HepG2 (cell line): ENCODE measurements at regions not wholly inside any gene's neighbourhood (a gene's known extent, or its start where the extent isn't known, plus 50 kb on each side); places are given as distances from the start of the nearest gene placed in this dataset.

Experiments
- ARID2 ChIP-seq: sonication (generic); formaldehyde crosslinking; IDR thresholded peaks from 2 replicates; pipeline ENCODE4 v1.8.1; 2022; ENCODE audit warnings: mild to moderate bottlenecking, missing genetic modification reagents, borderline replicate concordance
- FOXA1 ChIP-seq, 2 experiments: fragments of 450-650 bp in 1 of 2; sonication (generic) in 1 of 2; formaldehyde crosslinking in 1 of 2; IDR thresholded peaks; 2 replicates each; pipeline versions ENCODE4 v1.4.0 to v1.6.1; 2016 to 2020; ENCODE audit warnings: missing genetic modification reagents in 1 of 2
- HOXA7 ChIP-seq: sonication (generic); formaldehyde crosslinking; IDR thresholded peaks from 2 replicates; pipeline ENCODE4 v1.8.1; 2022; ENCODE audit warnings: mild to moderate bottlenecking, missing genetic modification reagents, moderate library complexity
- RELA ChIP-seq: sonication (generic); formaldehyde crosslinking; IDR thresholded peaks from 2 replicates; pipeline ENCODE4 v1.4.0; 2020; ENCODE audit warnings: missing genetic modification reagents
- SNRNP70 ChIP-seq: fragments of 200-400 bp; formaldehyde crosslinking; IDR thresholded peaks from 2 replicates; pipeline ENCODE4 v1.6.1; 2017; ENCODE audit warnings: mild to moderate bottlenecking, low read depth, low read length, moderate library complexity
- SOX13 ChIP-seq, 3 experiments: fragments of 450-650 bp in 1 of 3; sonication (generic) in 1 of 3; formaldehyde crosslinking in 1 of 3; IDR thresholded peaks in 2 of 3; conservative IDR thresholded peaks in 1 of 3; 2 replicates each; pipeline versions ENCODE4 v1.5.0 to v1.6.1; 2016 to 2020; ENCODE audit warnings: antibody characterized with exemption in 1 of 3, mild to moderate bottlenecking in 1 of 3, missing compliant biosample characterization in 1 of 3, missing genetic modification reagents in 1 of 3, moderate library complexity in 1 of 3
- SRSF4 ChIP-seq: fragments of 200-400 bp; formaldehyde crosslinking; IDR thresholded peaks from one replicate; pipeline ENCODE4 v1.6.1; 2018; ENCODE audit warnings: mild to moderate bottlenecking, low read depth, low read length, moderate library complexity; ENCODE audit not compliant: poor library complexity, severe bottlenecking
- TBL1XR1 ChIP-seq: fragments of 150-350 bp; IDR thresholded peaks from 2 replicates; pipeline ENCODE4 v1.6.1; 2014; ENCODE audit warnings: borderline replicate concordance, low read length; ENCODE audit not compliant: partially characterized antibody
- ZNF12 ChIP-seq: sonication (generic); formaldehyde crosslinking; IDR thresholded peaks from 2 replicates; pipeline ENCODE4 v1.5.0; 2020; ENCODE audit warnings: missing genetic modification reagents
- ZNF317 ChIP-seq: sonication (generic); formaldehyde crosslinking; IDR thresholded peaks from 2 replicates; pipeline ENCODE4 v1.5.0; 2020; ENCODE audit warnings: mild to moderate bottlenecking, missing genetic modification reagents
- ZNF512 ChIP-seq: sonication (generic); formaldehyde crosslinking; IDR thresholded peaks from 2 replicates; pipeline ENCODE4 v1.4.0; 2020; ENCODE audit warnings: mild to moderate bottlenecking, missing genetic modification reagents
- TF ChIP-seq, protein P1 (sequence below): sonication (generic); formaldehyde crosslinking; IDR thresholded peaks from 2 replicates; pipeline ENCODE4 v1.5.0; 2020; ENCODE audit warnings: mild to moderate bottlenecking, missing genetic modification reagents, borderline replicate concordance
- TF ChIP-seq, protein P2 (sequence below): sonication (generic); formaldehyde crosslinking; IDR thresholded peaks from 2 replicates; pipeline ENCODE4 v1.4.0; 2020; ENCODE audit warnings: low read depth, mild to moderate bottlenecking, missing genetic modification reagents
- TF ChIP-seq, protein P3 (sequence below): IDR thresholded peaks from 2 replicates; pipeline ENCODE4 v1.6.1; 2018; ENCODE audit warnings: missing genetic modification reagents, mild to moderate bottlenecking, missing compliant biosample characterization

- TF ChIP-seq, protein P1, sequence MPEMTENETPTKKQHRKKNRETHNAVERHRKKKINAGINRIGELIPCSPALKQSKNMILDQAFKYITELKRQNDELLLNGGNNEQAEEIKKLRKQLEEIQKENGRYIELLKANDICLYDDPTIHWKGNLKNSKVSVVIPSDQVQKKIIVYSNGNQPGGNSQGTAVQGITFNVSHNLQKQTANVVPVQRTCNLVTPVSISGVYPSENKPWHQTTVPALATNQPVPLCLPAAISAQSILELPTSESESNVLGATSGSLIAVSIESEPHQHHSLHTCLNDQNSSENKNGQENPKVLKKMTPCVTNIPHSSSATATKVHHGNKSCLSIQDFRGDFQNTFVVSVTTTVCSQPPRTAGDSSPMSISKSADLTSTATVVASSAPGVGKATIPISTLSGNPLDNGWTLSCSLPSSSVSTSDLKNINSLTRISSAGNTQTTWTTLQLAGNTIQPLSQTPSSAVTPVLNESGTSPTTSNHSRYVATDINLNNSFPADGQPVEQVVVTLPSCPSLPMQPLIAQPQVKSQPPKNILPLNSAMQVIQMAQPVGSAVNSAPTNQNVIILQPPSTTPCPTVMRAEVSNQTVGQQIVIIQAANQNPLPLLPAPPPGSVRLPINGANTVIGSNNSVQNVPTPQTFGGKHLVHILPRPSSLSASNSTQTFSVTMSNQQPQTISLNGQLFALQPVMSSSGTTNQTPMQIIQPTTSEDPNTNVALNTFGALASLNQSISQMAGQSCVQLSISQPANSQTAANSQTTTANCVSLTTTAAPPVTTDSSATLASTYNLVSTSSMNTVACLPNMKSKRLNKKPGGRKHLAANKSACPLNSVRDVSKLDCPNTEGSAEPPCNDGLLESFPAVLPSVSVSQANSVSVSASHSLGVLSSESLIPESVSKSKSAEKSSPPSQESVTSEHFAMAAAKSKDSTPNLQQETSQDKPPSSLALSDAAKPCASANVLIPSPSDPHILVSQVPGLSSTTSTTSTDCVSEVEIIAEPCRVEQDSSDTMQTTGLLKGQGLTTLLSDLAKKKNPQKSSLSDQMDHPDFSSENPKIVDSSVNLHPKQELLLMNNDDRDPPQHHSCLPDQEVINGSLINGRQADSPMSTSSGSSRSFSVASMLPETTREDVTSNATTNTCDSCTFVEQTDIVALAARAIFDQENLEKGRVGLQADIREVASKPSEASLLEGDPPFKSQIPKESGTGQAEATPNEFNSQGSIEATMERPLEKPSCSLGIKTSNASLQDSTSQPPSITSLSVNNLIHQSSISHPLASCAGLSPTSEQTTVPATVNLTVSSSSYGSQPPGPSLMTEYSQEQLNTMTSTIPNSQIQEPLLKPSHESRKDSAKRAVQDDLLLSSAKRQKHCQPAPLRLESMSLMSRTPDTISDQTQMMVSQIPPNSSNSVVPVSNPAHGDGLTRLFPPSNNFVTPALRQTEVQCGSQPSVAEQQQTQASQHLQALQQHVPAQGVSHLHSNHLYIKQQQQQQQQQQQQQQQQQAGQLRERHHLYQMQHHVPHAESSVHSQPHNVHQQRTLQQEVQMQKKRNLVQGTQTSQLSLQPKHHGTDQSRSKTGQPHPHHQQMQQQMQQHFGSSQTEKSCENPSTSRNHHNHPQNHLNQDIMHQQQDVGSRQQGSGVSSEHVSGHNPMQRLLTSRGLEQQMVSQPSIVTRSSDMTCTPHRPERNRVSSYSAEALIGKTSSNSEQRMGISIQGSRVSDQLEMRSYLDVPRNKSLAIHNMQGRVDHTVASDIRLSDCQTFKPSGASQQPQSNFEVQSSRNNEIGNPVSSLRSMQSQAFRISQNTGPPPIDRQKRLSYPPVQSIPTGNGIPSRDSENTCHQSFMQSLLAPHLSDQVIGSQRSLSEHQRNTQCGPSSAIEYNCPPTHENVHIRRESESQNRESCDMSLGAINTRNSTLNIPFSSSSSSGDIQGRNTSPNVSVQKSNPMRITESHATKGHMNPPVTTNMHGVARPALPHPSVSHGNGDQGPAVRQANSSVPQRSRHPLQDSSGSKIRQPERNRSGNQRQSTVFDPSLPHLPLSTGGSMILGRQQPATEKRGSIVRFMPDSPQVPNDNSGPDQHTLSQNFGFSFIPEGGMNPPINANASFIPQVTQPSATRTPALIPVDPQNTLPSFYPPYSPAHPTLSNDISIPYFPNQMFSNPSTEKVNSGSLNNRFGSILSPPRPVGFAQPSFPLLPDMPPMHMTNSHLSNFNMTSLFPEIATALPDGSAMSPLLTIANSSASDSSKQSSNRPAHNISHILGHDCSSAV (CRISPR knock-in tag), result no peak
- TF ChIP-seq FOXA1 (IDR thresholded peaks at IDR 0.05) (no peak), FOXA1 (CRISPR knock-in tag; IDR thresholded peaks at IDR 0.05) (no peak; the same call in 1 of the 2 replicates), TBL1XR1 (no peak), ZNF512 (CRISPR knock-in tag) (no peak), RELA (CRISPR knock-in tag) (no peak), ZNF12 (CRISPR knock-in tag) (peak; percentile 34; the same call in 1 of the 2 replicates), ZNF317 (CRISPR knock-in tag) (no peak), SOX13 (IDR thresholded peaks at IDR 0.05) (0 out of 2 replicates have a peak, but pooled peaks have one; percentile 17), SOX13 (CRISPR knock-in tag; conservative IDR thresholded peaks at IDR 0.05 in 1 of 2, IDR thresholded peaks at IDR 0.05 in 1 of 2) (peak; percentile 9 to 84; a peak in 2 of 4 replicates), ARID2 (peak; percentile 40; the same call in 1 of the 2 replicates), SNRNP70 (no peak), HOXA7 (no peak), SRSF4 (no peak)
- TF ChIP-seq, protein P2, sequence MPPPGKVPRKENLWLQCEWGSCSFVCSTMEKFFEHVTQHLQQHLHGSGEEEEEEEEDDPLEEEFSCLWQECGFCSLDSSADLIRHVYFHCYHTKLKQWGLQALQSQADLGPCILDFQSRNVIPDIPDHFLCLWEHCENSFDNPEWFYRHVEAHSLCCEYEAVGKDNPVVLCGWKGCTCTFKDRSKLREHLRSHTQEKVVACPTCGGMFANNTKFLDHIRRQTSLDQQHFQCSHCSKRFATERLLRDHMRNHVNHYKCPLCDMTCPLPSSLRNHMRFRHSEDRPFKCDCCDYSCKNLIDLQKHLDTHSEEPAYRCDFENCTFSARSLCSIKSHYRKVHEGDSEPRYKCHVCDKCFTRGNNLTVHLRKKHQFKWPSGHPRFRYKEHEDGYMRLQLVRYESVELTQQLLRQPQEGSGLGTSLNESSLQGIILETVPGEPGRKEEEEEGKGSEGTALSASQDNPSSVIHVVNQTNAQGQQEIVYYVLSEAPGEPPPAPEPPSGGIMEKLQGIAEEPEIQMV, result no peak
- TF ChIP-seq, protein P3, sequence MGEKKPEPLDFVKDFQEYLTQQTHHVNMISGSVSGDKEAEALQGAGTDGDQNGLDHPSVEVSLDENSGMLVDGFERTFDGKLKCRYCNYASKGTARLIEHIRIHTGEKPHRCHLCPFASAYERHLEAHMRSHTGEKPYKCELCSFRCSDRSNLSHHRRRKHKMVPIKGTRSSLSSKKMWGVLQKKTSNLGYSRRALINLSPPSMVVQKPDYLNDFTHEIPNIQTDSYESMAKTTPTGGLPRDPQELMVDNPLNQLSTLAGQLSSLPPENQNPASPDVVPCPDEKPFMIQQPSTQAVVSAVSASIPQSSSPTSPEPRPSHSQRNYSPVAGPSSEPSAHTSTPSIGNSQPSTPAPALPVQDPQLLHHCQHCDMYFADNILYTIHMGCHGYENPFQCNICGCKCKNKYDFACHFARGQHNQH, result peak; percentile 84
Measured at GRCh38 chr14:31944256-31945073, 132.6 kb upstream of the ARHGAP5 start (continued).
